Testis (tissue), 2 donors: ENCODE measurements at regions not wholly inside any gene's neighbourhood (a gene's known extent, or its start where the extent isn't known, plus 50 kb on each side); places are given as distances from the start of the nearest gene placed in this dataset.

Source experiments
- POLR2A ChIP-seq: fragments of 450-650 bp; IDR thresholded peaks from one replicate; pipeline ENCODE4 v1.6.1; 2017; ENCODE audit warnings: antibody characterized with exemption, mild to moderate bottlenecking, moderate library complexity
- TF ChIP-seq, protein P1 (sequence below), 3 experiments: fragments of 450-650 bp in 2 of 3; fragments of 200-600 bp in 1 of 3; sonication (generic) in 1 of 3; IDR thresholded peaks; one replicate each; pipeline ENCODE4 v1.5.1; 2016 to 2019; ENCODE audit warnings: antibody characterized with exemption in 3 of 3, mild to moderate bottlenecking in 2 of 3, moderate library complexity in 1 of 3

DNA sequence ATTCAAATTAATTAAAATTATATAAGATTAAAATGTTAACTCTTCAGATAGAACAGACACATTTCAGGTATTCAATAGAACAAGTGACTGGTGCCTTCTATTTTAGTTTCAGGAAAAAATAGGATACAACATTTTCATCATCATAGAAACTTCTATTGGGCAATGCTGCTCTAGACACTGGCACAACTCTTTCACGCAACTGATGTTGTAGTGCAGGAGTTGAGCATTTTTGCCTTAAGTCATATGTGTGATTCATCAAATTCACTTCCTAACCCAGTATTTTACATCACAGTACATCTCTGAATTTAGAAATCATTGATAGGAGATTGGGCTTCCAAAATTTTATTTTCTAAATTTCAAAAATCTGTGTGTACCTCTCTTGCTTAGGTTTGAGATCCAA lies 215.4 kb upstream of the DIO2 start:
- TF ChIP-seq, protein P1, sequence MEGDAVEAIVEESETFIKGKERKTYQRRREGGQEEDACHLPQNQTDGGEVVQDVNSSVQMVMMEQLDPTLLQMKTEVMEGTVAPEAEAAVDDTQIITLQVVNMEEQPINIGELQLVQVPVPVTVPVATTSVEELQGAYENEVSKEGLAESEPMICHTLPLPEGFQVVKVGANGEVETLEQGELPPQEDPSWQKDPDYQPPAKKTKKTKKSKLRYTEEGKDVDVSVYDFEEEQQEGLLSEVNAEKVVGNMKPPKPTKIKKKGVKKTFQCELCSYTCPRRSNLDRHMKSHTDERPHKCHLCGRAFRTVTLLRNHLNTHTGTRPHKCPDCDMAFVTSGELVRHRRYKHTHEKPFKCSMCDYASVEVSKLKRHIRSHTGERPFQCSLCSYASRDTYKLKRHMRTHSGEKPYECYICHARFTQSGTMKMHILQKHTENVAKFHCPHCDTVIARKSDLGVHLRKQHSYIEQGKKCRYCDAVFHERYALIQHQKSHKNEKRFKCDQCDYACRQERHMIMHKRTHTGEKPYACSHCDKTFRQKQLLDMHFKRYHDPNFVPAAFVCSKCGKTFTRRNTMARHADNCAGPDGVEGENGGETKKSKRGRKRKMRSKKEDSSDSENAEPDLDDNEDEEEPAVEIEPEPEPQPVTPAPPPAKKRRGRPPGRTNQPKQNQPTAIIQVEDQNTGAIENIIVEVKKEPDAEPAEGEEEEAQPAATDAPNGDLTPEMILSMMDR (IDR thresholded peaks at IDR 0.05), result no peak
- no peak for TF ChIP-seq POLR2A
